Endothelial cell of umbilical vein (primary cell): ENCODE measurements at regions not wholly inside any gene's neighbourhood (a gene's known extent, or its start where the extent isn't known, plus 50 kb on each side); places are given as distances from the start of the nearest gene placed in this dataset.

Experiments
- EZH2 ChIP-seq: IDR thresholded peaks from 2 replicates; pipeline ENCODE4 v1.6.1; 2012; ENCODE audit warnings: borderline replicate concordance, low read depth, mild to moderate bottlenecking, moderate library complexity, low read length, inconsistent platforms; ENCODE audit not compliant: severe bottlenecking
- FOS ChIP-seq: IDR thresholded peaks from 2 replicates; pipeline ENCODE4 v1.6.1; 2011; ENCODE audit warnings: mild to moderate bottlenecking, low read length, moderate library complexity, borderline replicate concordance; ENCODE audit not compliant: insufficient read depth
- GATA2 ChIP-seq: IDR thresholded peaks from 2 replicates; pipeline ENCODE4 v1.7.0; 2011; ENCODE audit warnings: low read depth, mild to moderate bottlenecking, moderate library complexity, mixed read lengths, low read length; ENCODE audit not compliant: insufficient read length, insufficient read depth
- JUN ChIP-seq: IDR thresholded peaks from 2 replicates; pipeline ENCODE4 v1.6.1; 2011; ENCODE audit warnings: borderline replicate concordance, low read depth; ENCODE audit not compliant: insufficient read length, insufficient read depth
- MAX ChIP-seq: IDR thresholded peaks from 2 replicates; pipeline ENCODE4 v1.6.1; 2011; ENCODE audit not compliant: insufficient read depth, insufficient read length
- MYC ChIP-seq: IDR thresholded peaks from one replicate; pipeline ENCODE4 v1.6.1; 2011; ENCODE audit warnings: mild to moderate bottlenecking, low read depth, low read length
- POLR2A ChIP-seq: IDR thresholded peaks from 2 replicates; pipeline ENCODE4 v1.6.1; 2012; ENCODE audit warnings: low read depth, mild to moderate bottlenecking, control low read depth, low read length
- POLR2AphosphoS5 ChIP-seq: IDR thresholded peaks from 2 replicates; pipeline ENCODE4 v1.6.1; 2012; ENCODE audit warnings: low read depth, mild to moderate bottlenecking, control low read depth, low read length, moderate library complexity; ENCODE audit not compliant: insufficient read depth
- TF ChIP-seq, protein P1 (sequence below), 2 donors: IDR thresholded peaks; 1 replicate in 1 of 2; 2 replicates in 1 of 2; pipeline ENCODE4 v1.5.1; 2011; ENCODE audit warnings: low read length in 2 of 2, mild to moderate bottlenecking in 2 of 2, moderate library complexity in 2 of 2, control low read depth in 1 of 2, inconsistent platforms in 1 of 2, low read depth in 1 of 2; ENCODE audit not compliant: insufficient read depth in 1 of 2; ENCODE audit errors: extremely low read depth in 1 of 2

GRCh38 chr18:77439888-77440287 is 190.2 kb downstream of the GALR1 start:
- TF ChIP-seq POLR2A = no peak
- TF ChIP-seq, protein P1, sequence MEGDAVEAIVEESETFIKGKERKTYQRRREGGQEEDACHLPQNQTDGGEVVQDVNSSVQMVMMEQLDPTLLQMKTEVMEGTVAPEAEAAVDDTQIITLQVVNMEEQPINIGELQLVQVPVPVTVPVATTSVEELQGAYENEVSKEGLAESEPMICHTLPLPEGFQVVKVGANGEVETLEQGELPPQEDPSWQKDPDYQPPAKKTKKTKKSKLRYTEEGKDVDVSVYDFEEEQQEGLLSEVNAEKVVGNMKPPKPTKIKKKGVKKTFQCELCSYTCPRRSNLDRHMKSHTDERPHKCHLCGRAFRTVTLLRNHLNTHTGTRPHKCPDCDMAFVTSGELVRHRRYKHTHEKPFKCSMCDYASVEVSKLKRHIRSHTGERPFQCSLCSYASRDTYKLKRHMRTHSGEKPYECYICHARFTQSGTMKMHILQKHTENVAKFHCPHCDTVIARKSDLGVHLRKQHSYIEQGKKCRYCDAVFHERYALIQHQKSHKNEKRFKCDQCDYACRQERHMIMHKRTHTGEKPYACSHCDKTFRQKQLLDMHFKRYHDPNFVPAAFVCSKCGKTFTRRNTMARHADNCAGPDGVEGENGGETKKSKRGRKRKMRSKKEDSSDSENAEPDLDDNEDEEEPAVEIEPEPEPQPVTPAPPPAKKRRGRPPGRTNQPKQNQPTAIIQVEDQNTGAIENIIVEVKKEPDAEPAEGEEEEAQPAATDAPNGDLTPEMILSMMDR (IDR thresholded peaks at IDR 0.05; ENCODE audit: extremely low read depth in 1 of 2, insufficient read depth in 1 of 2, low read depth in 1 of 2, low read length in 2 of 2) = no peak
- no peak for TF ChIP-seq EZH2
- TF ChIP-seq POLR2AphosphoS5 = no peak
- TF ChIP-seq MYC = no peak
- TF ChIP-seq MAX = no peak
- TF ChIP-seq GATA2 = no peak
- no peak for TF ChIP-seq JUN
- no peak for TF ChIP-seq FOS
